ENCODE measurements at regions not wholly inside any gene's neighbourhood (a gene's known extent, or its start where the extent isn't known, plus 50 kb on each side); places are given as distances from the start of the nearest gene placed in this dataset.

DNA sequence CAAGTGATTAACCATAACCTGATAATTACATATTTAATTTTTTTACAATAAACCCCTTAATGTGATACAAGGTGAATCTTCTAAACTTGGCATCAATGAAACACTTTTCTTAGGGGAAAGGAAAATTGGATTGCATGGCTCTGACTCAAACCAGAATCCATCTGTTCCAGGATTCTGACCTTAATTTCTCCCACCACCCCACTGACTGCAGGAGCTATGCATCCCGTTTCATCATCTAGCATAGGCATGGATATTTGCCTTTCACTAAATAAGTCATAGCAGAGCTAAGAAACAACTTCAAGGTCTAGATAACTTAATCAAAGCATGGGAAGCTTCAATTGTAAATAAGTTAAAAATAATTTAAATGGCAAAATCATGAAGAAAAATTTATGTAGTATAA, 156.3 kb downstream of the BTC start:
- H3K9ac ChIP-seq (ENCODE audit: low read length) = no peak overlapping the region
- H3K4me3 ChIP-seq (ENCODE audit: low read depth, low read length) = no peak overlapping the region
- no peak overlapping the region for H3K23ac ChIP-seq (ENCODE audit: low read length)
- no peak overlapping the region for H2AFZ ChIP-seq (ENCODE audit: insufficient read depth, low read length, poor library complexity)
- H2AK5ac ChIP-seq (ENCODE audit: low read length) = no peak overlapping the region
- H2BK120ac ChIP-seq (ENCODE audit: insufficient read depth, low read length, poor library complexity) = no peak overlapping the region
- H4K12ac ChIP-seq (ENCODE audit: low read depth, low read length) = no peak overlapping the region
- no peak overlapping the region for H3K4ac ChIP-seq (ENCODE audit: low read depth, low read length)
- no peak overlapping the region for H3K18ac ChIP-seq (ENCODE audit: low read length)
- H3K9me3 ChIP-seq (ENCODE audit: insufficient read depth, low read depth, low read length) = no peaks in the 10 kb centered on the region
- H4K91ac ChIP-seq (ENCODE audit: low read depth, low read length) = no peak overlapping the region
- H2BK12ac ChIP-seq (ENCODE audit: low read length) = no peak overlapping the region
- no peaks in the 10 kb centered on the region for H3K79me2 ChIP-seq (ENCODE audit: control insufficient read depth, insufficient read depth, low read length, poor library complexity)
- H3K36me3 ChIP-seq (ENCODE audit: control insufficient read depth in 1 of 2, insufficient read depth in 2 of 2, low read length in 2 of 2) = no peaks in the 10 kb centered on the region
- no peak overlapping the region for H3K14ac ChIP-seq (ENCODE audit: low read length)
- H2BK5ac ChIP-seq (ENCODE audit: low read depth, low read length, poor library complexity) = no peak overlapping the region
- no peak overlapping the region for H3K27ac ChIP-seq (ENCODE audit: low read depth, low read length)
- no peaks in the 10 kb centered on the region for H3K27me3 ChIP-seq (ENCODE audit: insufficient read depth, low read length)
- no CpG with 5 or more reads among the region's 1 CpG for WGBS (ENCODE audit: extremely low coverage, insufficient coverage, insufficient read length)
- no peaks in the 10 kb centered on the region for H3K79me1 ChIP-seq (ENCODE audit: low read length)
- H4K8ac ChIP-seq (ENCODE audit: low read depth, low read length) = no peak overlapping the region
- H3K4me1 ChIP-seq (ENCODE audit: control insufficient read depth in 1 of 2, insufficient read depth in 2 of 2, low read length in 2 of 2) = no peaks in the 10 kb centered on the region
- no peak for DNase-seq
- no peak overlapping the region for H3K4me2 ChIP-seq (ENCODE audit: low read length)

DNA sequence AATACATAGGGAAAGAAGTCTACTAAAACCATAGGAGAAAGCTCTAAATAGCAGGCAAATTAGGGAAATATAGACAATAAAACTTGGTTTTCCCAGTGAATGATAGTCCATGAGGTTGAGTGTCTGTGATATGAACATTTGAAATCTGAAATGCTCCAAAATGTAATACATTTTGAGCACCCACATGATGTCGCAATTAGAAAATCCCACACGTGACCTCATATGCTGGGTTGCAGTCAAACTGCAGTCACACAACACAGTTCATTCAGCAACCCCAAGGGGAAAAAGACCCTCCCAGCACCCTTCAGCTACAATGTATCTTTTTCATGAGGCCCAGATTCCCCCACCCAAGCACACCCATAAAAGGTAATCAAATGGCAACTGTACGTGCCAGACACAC, 155.6 kb downstream of the BTC start:
- H3K4me2 ChIP-seq (ENCODE audit: low read length) = no peak overlapping the region
- H2AK5ac ChIP-seq (ENCODE audit: low read length) = no peak overlapping the region
- no peak overlapping the region for H2AFZ ChIP-seq (ENCODE audit: insufficient read depth, low read length, poor library complexity)
- H4K8ac ChIP-seq (ENCODE audit: low read depth, low read length) = no peak overlapping the region
- H3K9me3 ChIP-seq (ENCODE audit: insufficient read depth, low read depth, low read length) = no peaks in the 10 kb centered on the region
- H3K36me3 ChIP-seq (ENCODE audit: control insufficient read depth in 1 of 2, insufficient read depth in 2 of 2, low read length in 2 of 2) = no peaks in the 10 kb centered on the region
- peak; percentile 28 to 70 for DNase-seq
- no peak overlapping the region for H3K4me3 ChIP-seq (ENCODE audit: low read depth, low read length)
- WGBS (ENCODE audit: extremely low coverage, insufficient coverage, insufficient read length) = no CpG with 5 or more reads among the region's 3 CpGs
- no peak overlapping the region for H3K9ac ChIP-seq (ENCODE audit: low read length)
- H3K27me3 ChIP-seq (ENCODE audit: insufficient read depth, low read length) = no peaks in the 10 kb centered on the region
- no peak overlapping the region for H2BK5ac ChIP-seq (ENCODE audit: low read depth, low read length, poor library complexity)
- no peak overlapping the region for H4K12ac ChIP-seq (ENCODE audit: low read depth, low read length)
- H3K14ac ChIP-seq (ENCODE audit: low read length) = no peak overlapping the region
- H3K79me1 ChIP-seq (ENCODE audit: low read length) = no peaks in the 10 kb centered on the region
- no peak overlapping the region for H4K91ac ChIP-seq (ENCODE audit: low read depth, low read length)
- no peaks in the 10 kb centered on the region for H3K4me1 ChIP-seq (ENCODE audit: control insufficient read depth in 1 of 2, insufficient read depth in 2 of 2, low read length in 2 of 2)
- H3K18ac ChIP-seq (ENCODE audit: low read length) = no peak overlapping the region
- no peak overlapping the region for H2BK12ac ChIP-seq (ENCODE audit: low read length)
- H3K79me2 ChIP-seq (ENCODE audit: control insufficient read depth, insufficient read depth, low read length, poor library complexity) = no peaks in the 10 kb centered on the region
- H3K27ac ChIP-seq (ENCODE audit: low read depth, low read length) = no peak overlapping the region
- no peak overlapping the region for H3K23ac ChIP-seq (ENCODE audit: low read length)
- no peak overlapping the region for H2BK120ac ChIP-seq (ENCODE audit: insufficient read depth, low read length, poor library complexity)
- H3K4ac ChIP-seq (ENCODE audit: low read depth, low read length) = no peak overlapping the region

DNA sequence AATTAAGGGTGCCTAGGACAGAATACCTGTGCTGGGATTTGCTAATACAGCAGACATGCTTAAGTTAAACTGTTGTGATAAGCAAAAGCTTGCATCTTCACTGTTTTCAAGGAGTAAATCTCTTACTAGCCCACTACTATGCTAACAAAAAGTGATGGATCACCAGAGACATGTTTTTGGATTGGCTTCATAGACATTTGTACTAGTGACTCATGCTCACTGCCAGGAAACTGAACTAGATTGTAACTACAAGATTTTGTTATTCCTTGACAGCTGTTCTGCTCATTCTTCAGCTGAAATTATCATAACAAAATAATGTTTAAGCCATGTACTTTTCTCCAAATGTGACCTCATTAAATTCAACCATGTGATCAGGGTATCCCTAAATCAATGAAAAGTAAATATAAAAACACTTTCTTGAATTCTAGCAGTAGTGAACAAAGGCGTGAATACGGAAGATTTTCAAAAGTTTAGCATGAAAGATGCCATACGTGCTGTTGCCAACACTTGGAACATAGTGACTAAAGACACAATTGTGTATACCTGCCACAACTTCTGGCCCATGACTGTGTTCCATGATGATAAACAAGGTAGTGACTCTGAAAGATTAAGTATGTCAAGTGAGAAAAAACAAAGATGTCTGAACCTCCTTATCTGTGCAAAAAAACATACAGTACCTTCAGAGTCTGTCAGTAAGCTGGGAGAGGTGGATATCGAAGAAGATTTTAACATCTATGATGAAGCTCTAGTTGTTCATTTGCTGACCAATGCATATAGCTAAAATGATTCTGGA, 154.0 kb downstream of the BTC start:
- Histone ChIP-seq H3K36me3 (ENCODE audit: control insufficient read depth in 1 of 2, insufficient read depth in 2 of 2, low read length in 2 of 2) (no peaks in the 10 kb centered on the region), H4K8ac (ENCODE audit: low read depth, low read length) (no peak overlapping the region), H3K27me3 (ENCODE audit: insufficient read depth, low read length) (no peaks in the 10 kb centered on the region), H2BK120ac (ENCODE audit: insufficient read depth, low read length, poor library complexity) (no peak overlapping the region), H3K9me3 (ENCODE audit: insufficient read depth, low read depth, low read length) (no peaks in the 10 kb centered on the region), H2AFZ (ENCODE audit: insufficient read depth, low read length, poor library complexity) (no peak overlapping the region), H3K9ac (ENCODE audit: low read length) (no peak overlapping the region), H3K4me1 (ENCODE audit: control insufficient read depth in 1 of 2, insufficient read depth in 2 of 2, low read length in 2 of 2) (no peaks in the 10 kb centered on the region), H3K14ac (ENCODE audit: low read length) (no peak overlapping the region), H3K79me1 (ENCODE audit: low read length) (no peaks in the 10 kb centered on the region), H3K79me2 (ENCODE audit: control insufficient read depth, insufficient read depth, low read length, poor library complexity) (no peaks in the 10 kb centered on the region), H3K4ac (ENCODE audit: low read depth, low read length) (no peak overlapping the region), H2AK5ac (ENCODE audit: low read length) (no peak overlapping the region), H3K18ac (ENCODE audit: low read length) (no peak overlapping the region), H3K4me3 (ENCODE audit: low read depth, low read length) (no peak overlapping the region), H3K23ac (ENCODE audit: low read length) (no peak overlapping the region), H3K27ac (ENCODE audit: low read depth, low read length) (no peak overlapping the region), H4K12ac (ENCODE audit: low read depth, low read length) (no peak overlapping the region), H3K4me2 (ENCODE audit: low read length) (no peak overlapping the region), H2BK12ac (ENCODE audit: low read length) (no peak overlapping the region), H4K91ac (ENCODE audit: low read depth, low read length) (no peak overlapping the region), H2BK5ac (ENCODE audit: low read depth, low read length, poor library complexity) (no peak overlapping the region)
- DNase-seq = no peak
- no CpG with 5 or more reads among the region's 4 CpGs for WGBS (ENCODE audit: extremely low coverage, insufficient coverage, insufficient read length)

DNA sequence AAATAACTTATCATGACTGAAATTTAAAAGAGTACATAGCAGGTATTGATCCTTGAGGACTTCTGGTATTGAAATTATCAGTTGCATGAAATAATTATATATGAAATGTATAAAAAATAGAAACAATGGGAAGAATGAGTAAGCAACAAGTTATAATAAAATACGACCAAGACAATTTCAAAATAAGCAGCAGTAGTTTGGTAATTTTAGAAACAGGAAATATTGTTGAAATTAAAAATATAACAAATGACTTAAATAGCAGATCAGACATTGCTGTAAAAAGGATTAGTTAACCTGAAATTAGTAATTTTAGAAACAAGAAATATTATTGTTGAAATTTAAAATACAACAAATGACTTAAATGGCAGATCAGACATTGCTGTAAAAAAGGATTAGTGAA, 152.3 kb downstream of the BTC start:
- Histone ChIP-seq H3K36me3 (ENCODE audit: control insufficient read depth in 1 of 2, insufficient read depth in 2 of 2, low read length in 2 of 2) (no peaks in the 10 kb centered on the region), H2BK120ac (ENCODE audit: insufficient read depth, low read length, poor library complexity) (no peak overlapping the region), H3K27me3 (ENCODE audit: insufficient read depth, low read length) (no peaks in the 10 kb centered on the region), H2AK5ac (ENCODE audit: low read length) (no peak overlapping the region), H3K27ac (ENCODE audit: low read depth, low read length) (no peak overlapping the region), H3K79me1 (ENCODE audit: low read length) (no peaks in the 10 kb centered on the region), H4K8ac (ENCODE audit: low read depth, low read length) (no peak overlapping the region), H3K4me2 (ENCODE audit: low read length) (no peak overlapping the region), H3K4me1 (ENCODE audit: control insufficient read depth in 1 of 2, insufficient read depth in 2 of 2, low read length in 2 of 2) (no peaks in the 10 kb centered on the region), H3K79me2 (ENCODE audit: control insufficient read depth, insufficient read depth, low read length, poor library complexity) (no peaks in the 10 kb centered on the region), H3K18ac (ENCODE audit: low read length) (no peak overlapping the region), H3K14ac (ENCODE audit: low read length) (no peak overlapping the region), H3K23ac (ENCODE audit: low read length) (no peak overlapping the region), H3K9ac (ENCODE audit: low read length) (no peak overlapping the region), H3K9me3 (ENCODE audit: insufficient read depth, low read depth, low read length) (no peaks in the 10 kb centered on the region), H2AFZ (ENCODE audit: insufficient read depth, low read length, poor library complexity) (no peak overlapping the region), H4K91ac (ENCODE audit: low read depth, low read length) (no peak overlapping the region), H2BK12ac (ENCODE audit: low read length) (no peak overlapping the region), H3K4ac (ENCODE audit: low read depth, low read length) (no peak overlapping the region), H4K12ac (ENCODE audit: low read depth, low read length) (no peak overlapping the region), H3K4me3 (ENCODE audit: low read depth, low read length) (no peak overlapping the region), H2BK5ac (ENCODE audit: low read depth, low read length, poor library complexity) (no peak overlapping the region)
- no peak for DNase-seq
- no CpG with 5 or more reads among the region's 1 CpG for WGBS (ENCODE audit: extremely low coverage, insufficient coverage, insufficient read length)

Measured in trophoblast cell (in vitro differentiated cells and primary cell).